ENCODE measurements at regions not wholly inside any gene's neighbourhood (a gene's known extent, or its start where the extent isn't known, plus 50 kb on each side); places are given as distances from the start of the nearest gene placed in this dataset.

DNA sequence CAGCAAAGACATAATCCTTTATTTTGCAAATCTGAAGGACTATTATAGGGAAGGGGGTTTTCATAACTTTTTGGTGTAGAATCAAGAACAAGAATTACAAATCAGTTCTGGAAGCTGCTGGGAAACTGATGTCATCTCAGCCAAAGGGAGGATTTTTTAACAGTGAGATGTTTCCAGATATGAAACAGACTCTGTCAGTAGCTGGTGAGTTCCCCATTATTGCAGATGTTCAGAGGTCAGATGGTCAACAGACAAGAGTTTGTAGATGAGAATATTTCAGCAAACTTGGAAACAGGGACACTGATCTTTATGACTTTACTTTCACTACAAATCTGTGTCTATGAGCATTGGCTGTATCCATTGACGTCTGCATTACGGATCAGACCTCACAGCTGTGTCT, 71.9 kb upstream of the LPP start:
- ATAC-seq, result no peak
- ChIA-PET POLR2A (no interaction called here), CTCF (interaction anchor here (1.5 kb wide), 1 partner anchor 21 kb away, joined by 4 read pairs; no protein-coding TSS in a partner anchor)
- TF ChIP-seq TP53 (CRISPR knock-in tag; IDR thresholded peaks at IDR 0.05) (no peak), GATA3 (IDR thresholded peaks at IDR 0.05; ENCODE audit: borderline replicate concordance) (no peak), ZC3H11A (IDR thresholded peaks at IDR 0.05) (no peak), RNF2 (IDR thresholded peaks at IDR 0.05; ENCODE audit: borderline replicate concordance, low read depth) (no peak), EHF (CRISPR knock-in tag; IDR thresholded peaks at IDR 0.05) (no peak), KDM5A (IDR thresholded peaks at IDR 0.05) (no peak), FOXS1 (CRISPR knock-in tag; IDR thresholded peaks at IDR 0.05) (no peak), MAFK (IDR thresholded peaks at IDR 0.05; ENCODE audit: partially characterized antibody) (no peak), RCOR1 (IDR thresholded peaks at IDR 0.05; ENCODE audit: low read depth, low read length) (no peak), POLR2A (IDR thresholded peaks at IDR 0.05; ENCODE audit: low read length) (no peak), CBX8 (IDR thresholded peaks at IDR 0.05) (no peak), HOXA7 (CRISPR knock-in tag; IDR thresholded peaks at IDR 0.05) (no peak), BHLHE40 (IDR thresholded peaks at IDR 0.05; ENCODE audit: low read depth, low read length) (no peak)
- TF ChIP-seq, protein P1, sequence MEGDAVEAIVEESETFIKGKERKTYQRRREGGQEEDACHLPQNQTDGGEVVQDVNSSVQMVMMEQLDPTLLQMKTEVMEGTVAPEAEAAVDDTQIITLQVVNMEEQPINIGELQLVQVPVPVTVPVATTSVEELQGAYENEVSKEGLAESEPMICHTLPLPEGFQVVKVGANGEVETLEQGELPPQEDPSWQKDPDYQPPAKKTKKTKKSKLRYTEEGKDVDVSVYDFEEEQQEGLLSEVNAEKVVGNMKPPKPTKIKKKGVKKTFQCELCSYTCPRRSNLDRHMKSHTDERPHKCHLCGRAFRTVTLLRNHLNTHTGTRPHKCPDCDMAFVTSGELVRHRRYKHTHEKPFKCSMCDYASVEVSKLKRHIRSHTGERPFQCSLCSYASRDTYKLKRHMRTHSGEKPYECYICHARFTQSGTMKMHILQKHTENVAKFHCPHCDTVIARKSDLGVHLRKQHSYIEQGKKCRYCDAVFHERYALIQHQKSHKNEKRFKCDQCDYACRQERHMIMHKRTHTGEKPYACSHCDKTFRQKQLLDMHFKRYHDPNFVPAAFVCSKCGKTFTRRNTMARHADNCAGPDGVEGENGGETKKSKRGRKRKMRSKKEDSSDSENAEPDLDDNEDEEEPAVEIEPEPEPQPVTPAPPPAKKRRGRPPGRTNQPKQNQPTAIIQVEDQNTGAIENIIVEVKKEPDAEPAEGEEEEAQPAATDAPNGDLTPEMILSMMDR (IDR thresholded peaks at IDR 0.05), result no peak
- TF ChIP-seq, protein P2, sequence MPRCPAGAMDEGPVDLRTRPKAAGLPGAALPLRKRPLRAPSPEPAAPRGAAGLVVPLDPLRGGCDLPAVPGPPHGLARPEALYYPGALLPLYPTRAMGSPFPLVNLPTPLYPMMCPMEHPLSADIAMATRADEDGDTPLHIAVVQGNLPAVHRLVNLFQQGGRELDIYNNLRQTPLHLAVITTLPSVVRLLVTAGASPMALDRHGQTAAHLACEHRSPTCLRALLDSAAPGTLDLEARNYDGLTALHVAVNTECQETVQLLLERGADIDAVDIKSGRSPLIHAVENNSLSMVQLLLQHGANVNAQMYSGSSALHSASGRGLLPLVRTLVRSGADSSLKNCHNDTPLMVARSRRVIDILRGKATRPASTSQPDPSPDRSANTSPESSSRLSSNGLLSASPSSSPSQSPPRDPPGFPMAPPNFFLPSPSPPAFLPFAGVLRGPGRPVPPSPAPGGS (IDR thresholded peaks at IDR 0.05), result no peak
- TF ChIP-seq, protein P3, sequence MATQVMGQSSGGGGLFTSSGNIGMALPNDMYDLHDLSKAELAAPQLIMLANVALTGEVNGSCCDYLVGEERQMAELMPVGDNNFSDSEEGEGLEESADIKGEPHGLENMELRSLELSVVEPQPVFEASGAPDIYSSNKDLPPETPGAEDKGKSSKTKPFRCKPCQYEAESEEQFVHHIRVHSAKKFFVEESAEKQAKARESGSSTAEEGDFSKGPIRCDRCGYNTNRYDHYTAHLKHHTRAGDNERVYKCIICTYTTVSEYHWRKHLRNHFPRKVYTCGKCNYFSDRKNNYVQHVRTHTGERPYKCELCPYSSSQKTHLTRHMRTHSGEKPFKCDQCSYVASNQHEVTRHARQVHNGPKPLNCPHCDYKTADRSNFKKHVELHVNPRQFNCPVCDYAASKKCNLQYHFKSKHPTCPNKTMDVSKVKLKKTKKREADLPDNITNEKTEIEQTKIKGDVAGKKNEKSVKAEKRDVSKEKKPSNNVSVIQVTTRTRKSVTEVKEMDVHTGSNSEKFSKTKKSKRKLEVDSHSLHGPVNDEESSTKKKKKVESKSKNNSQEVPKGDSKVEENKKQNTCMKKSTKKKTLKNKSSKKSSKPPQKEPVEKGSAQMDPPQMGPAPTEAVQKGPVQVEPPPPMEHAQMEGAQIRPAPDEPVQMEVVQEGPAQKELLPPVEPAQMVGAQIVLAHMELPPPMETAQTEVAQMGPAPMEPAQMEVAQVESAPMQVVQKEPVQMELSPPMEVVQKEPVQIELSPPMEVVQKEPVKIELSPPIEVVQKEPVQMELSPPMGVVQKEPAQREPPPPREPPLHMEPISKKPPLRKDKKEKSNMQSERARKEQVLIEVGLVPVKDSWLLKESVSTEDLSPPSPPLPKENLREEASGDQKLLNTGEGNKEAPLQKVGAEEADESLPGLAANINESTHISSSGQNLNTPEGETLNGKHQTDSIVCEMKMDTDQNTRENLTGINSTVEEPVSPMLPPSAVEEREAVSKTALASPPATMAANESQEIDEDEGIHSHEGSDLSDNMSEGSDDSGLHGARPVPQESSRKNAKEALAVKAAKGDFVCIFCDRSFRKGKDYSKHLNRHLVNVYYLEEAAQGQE (IDR thresholded peaks at IDR 0.05), result no peak
- TF ChIP-seq, protein P4, sequence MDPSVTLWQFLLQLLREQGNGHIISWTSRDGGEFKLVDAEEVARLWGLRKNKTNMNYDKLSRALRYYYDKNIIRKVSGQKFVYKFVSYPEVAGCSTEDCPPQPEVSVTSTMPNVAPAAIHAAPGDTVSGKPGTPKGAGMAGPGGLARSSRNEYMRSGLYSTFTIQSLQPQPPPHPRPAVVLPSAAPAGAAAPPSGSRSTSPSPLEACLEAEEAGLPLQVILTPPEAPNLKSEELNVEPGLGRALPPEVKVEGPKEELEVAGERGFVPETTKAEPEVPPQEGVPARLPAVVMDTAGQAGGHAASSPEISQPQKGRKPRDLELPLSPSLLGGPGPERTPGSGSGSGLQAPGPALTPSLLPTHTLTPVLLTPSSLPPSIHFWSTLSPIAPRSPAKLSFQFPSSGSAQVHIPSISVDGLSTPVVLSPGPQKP (IDR thresholded peaks at IDR 0.05; ENCODE audit: low read depth, low read length), result no peak
- no peak for DNase-seq (ENCODE audit: low read depth in 1 of 2, low spot score in 1 of 2)
- no peak overlapping the region for H3K27ac ChIP-seq
- H3K4me2 ChIP-seq, result no peak overlapping the region
- H3K9me3 ChIP-seq, result peaks cover 6% of the 10 kb centered on the region; the same call in 1 of the 3 replicates
- H3K4me1 ChIP-seq, result no peaks in the 10 kb centered on the region
- WGBS (ENCODE audit: missing lambda C conversion rate), result 94% methylated on average over 2 of the region's 2 CpGs
- FAIRE-seq, result no peak
- H3K4me3 ChIP-seq, result no peak overlapping the region

DNA sequence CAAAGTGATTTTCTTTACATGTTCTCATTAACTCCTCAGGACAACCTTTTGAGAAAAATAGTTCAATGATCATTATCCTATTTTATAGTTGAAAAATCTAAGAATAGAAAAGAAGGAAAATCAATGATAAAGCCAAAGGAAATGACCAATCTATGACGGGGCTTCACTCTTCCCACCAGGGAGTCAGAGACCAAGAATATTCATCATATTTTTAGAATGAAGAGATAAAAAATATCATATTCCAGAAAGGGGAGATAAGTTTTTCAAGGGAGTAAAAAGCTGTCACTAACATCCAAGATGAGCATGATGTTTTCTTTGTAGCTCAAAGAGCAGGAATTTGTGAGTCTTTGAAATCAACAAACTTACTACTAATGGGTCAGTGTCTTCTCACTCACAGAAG, 71.5 kb upstream of the LPP start:
- no peak for ATAC-seq
- Histone ChIP-seq H3K4me1 (no peaks in the 10 kb centered on the region), H3K27ac (no peak overlapping the region), H3K4me2 (no peak overlapping the region), H3K9me3 (peaks cover 6% of the 10 kb centered on the region; the same call in 1 of the 3 replicates), H3K4me3 (no peak overlapping the region)
- no peak for TF ChIP-seq ZFP36 (IDR thresholded peaks at IDR 0.05; ENCODE audit: borderline replicate concordance, partially characterized antibody)
- TF ChIP-seq, protein P5, sequence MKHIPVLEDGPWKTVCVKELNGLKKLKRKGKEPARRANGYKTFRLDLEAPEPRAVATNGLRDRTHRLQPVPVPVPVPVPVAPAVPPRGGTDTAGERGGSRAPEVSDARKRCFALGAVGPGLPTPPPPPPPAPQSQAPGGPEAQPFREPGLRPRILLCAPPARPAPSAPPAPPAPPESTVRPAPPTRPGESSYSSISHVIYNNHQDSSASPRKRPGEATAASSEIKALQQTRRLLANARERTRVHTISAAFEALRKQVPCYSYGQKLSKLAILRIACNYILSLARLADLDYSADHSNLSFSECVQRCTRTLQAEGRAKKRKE (CRISPR knock-in tag; IDR thresholded peaks at IDR 0.05; ENCODE audit: low read depth), result no peak
- TF ChIP-seq, protein P1 (IDR thresholded peaks at IDR 0.05), result no peak
- TF ChIP-seq MYC (IDR thresholded peaks at IDR 0.05; ENCODE audit: borderline replicate concordance, low read length), result no peak
- no peak for TF ChIP-seq SREBF2 (IDR thresholded peaks at IDR 0.05)
- ChIA-PET POLR2A (no interaction called here), CTCF (no interaction called here)
- no peak for DNase-seq (ENCODE audit: low read depth in 1 of 2, low spot score in 1 of 2)
- FAIRE-seq, result no peak
- WGBS (ENCODE audit: missing lambda C conversion rate), result 76% methylated on average over 1 of the region's 1 CpG

Measured in A549 (cell line).